ENCODE measurements at regions not wholly inside any gene's neighbourhood (a gene's known extent, or its start where the extent isn't known, plus 50 kb on each side); places are given as distances from the start of the nearest gene placed in this dataset.

GRCh38 chr13:84366506-84366905, 484.2 kb upstream of the SLITRK1 start:
- TF ChIP-seq CTCF (conservative IDR thresholded peaks at IDR 0.05; ENCODE audit: low read depth, low read length) = no peak
- no peak for TF ChIP-seq EZH2 (IDR thresholded peaks at IDR 0.05; ENCODE audit: borderline replicate concordance, low read depth, low read length, poor library complexity, severe bottlenecking)
